ENCODE measurements at regions not wholly inside any gene's neighbourhood (a gene's known extent, or its start where the extent isn't known, plus 50 kb on each side); places are given as distances from the start of the nearest gene placed in this dataset.

GRCh38 chr10:89861584-89862301 lies 160.4 kb downstream of the KIF20B start:
- H3K4me3 ChIP-seq (ENCODE audit: low read length), result no peak overlapping the region
- no peak for TF ChIP-seq CTCF (conservative IDR thresholded peaks at IDR 0.05; ENCODE audit: low read length)
- peak; percentile 38 for DNase-seq (ENCODE audit: low read depth)

- no peak for TF ChIP-seq CTCF (conservative IDR thresholded peaks at IDR 0.05; ENCODE audit: low read length)
- no peak overlapping the region for H3K4me3 ChIP-seq (ENCODE audit: low read length)
- no peak for DNase-seq (ENCODE audit: low read depth)
Measured at GRCh38 chr10:89867964-89868363, 166.6 kb downstream of the KIF20B start.

GRCh38 chr10:89869180-89869579 lies 167.8 kb downstream of the KIF20B start:
- DNase-seq (ENCODE audit: low read depth), result no peak
- no peak overlapping the region for H3K4me3 ChIP-seq (ENCODE audit: low read length)
- TF ChIP-seq CTCF (conservative IDR thresholded peaks at IDR 0.05; ENCODE audit: low read length), result no peak

GRCh38 chr10:89869592-89870156 lies 168.3 kb downstream of the KIF20B start:
- no peak overlapping the region for H3K4me3 ChIP-seq (ENCODE audit: low read length)
- no peak for DNase-seq (ENCODE audit: low read depth)
- TF ChIP-seq CTCF (conservative IDR thresholded peaks at IDR 0.05; ENCODE audit: low read length), result no peak

GRCh38 chr10:89870936-89871335 lies 169.5 kb downstream of the KIF20B start:
- no peak for TF ChIP-seq CTCF (conservative IDR thresholded peaks at IDR 0.05; ENCODE audit: low read length)
- H3K4me3 ChIP-seq (ENCODE audit: low read length), result no peak overlapping the region
- no peak for DNase-seq (ENCODE audit: low read depth)

GRCh38 chr10:89873055-89873454 lies 171.7 kb downstream of the KIF20B start:
- no peak for DNase-seq (ENCODE audit: low read depth)
- TF ChIP-seq CTCF (conservative IDR thresholded peaks at IDR 0.05; ENCODE audit: low read length), result no peak
- H3K4me3 ChIP-seq (ENCODE audit: low read length), result no peak overlapping the region

GRCh38 chr10:89875557-89875956 lies 174.2 kb downstream of the KIF20B start:
- DNase-seq (ENCODE audit: low read depth), result no peak
- TF ChIP-seq CTCF (conservative IDR thresholded peaks at IDR 0.05; ENCODE audit: low read length), result no peak
- H3K4me3 ChIP-seq (ENCODE audit: low read length), result no peak overlapping the region
